ENCODE measurements at regions not wholly inside any gene's neighbourhood (a gene's known extent, or its start where the extent isn't known, plus 50 kb on each side); places are given as distances from the start of the nearest gene placed in this dataset.
"Not testable (repeated sequence)": the region's sequence is repeated elsewhere in the genome, so short reads cannot be mapped to it uniquely, and the experiment has no call there.

GRCh38 chr1:87398641-87399040 lies 70.0 kb downstream of the LMO4 start:
- no peaks in the 10 kb centered on the region for H3K27me3 ChIP-seq (ENCODE audit: control insufficient read depth in 1 of 2, insufficient read depth in 2 of 2, low read length in 2 of 2)
- H3K4me1 ChIP-seq (ENCODE audit: insufficient read depth, low read length) = no peaks in the 10 kb centered on the region
- H3K9ac ChIP-seq (ENCODE audit: low read length) = no peak overlapping the region
- H3K9me3 ChIP-seq (ENCODE audit: low read length) = no peaks in the 10 kb centered on the region
- no peaks in the 10 kb centered on the region for H3K36me3 ChIP-seq (ENCODE audit: insufficient read depth, low read length)
- no peak overlapping the region for H3K27ac ChIP-seq (ENCODE audit: low read depth, low read length)
- no peak overlapping the region for H3K4me3 ChIP-seq (ENCODE audit: low read depth in 1 of 2, low read length in 2 of 2)

GRCh38 chr1:87399264-87399663 lies 70.6 kb downstream of the LMO4 start:
- no peaks in the 10 kb centered on the region for H3K9me3 ChIP-seq (ENCODE audit: low read length)
- H3K27me3 ChIP-seq (ENCODE audit: control insufficient read depth in 1 of 2, insufficient read depth in 2 of 2, low read length in 2 of 2) = no peaks in the 10 kb centered on the region
- H3K4me1 ChIP-seq (ENCODE audit: insufficient read depth, low read length) = no peaks in the 10 kb centered on the region
- no peak overlapping the region for H3K27ac ChIP-seq (ENCODE audit: low read depth, low read length)
- H3K4me3 ChIP-seq (ENCODE audit: low read depth in 1 of 2, low read length in 2 of 2) = no peak overlapping the region
- no peak overlapping the region for H3K9ac ChIP-seq (ENCODE audit: low read length)
- no peaks in the 10 kb centered on the region for H3K36me3 ChIP-seq (ENCODE audit: insufficient read depth, low read length)

GRCh38 chr1:87399701-87400100 lies 71.0 kb downstream of the LMO4 start:
- Histone ChIP-seq H3K27me3 (ENCODE audit: control insufficient read depth in 1 of 2, insufficient read depth in 2 of 2, low read length in 2 of 2) (no peaks in the 10 kb centered on the region), H3K9me3 (ENCODE audit: low read length) (no peaks in the 10 kb centered on the region), H3K4me3 (ENCODE audit: low read depth in 1 of 2, low read length in 2 of 2) (no peak overlapping the region), H3K9ac (ENCODE audit: low read length) (no peak overlapping the region), H3K4me1 (ENCODE audit: insufficient read depth, low read length) (no peaks in the 10 kb centered on the region), H3K27ac (ENCODE audit: low read depth, low read length) (no peak overlapping the region), H3K36me3 (ENCODE audit: insufficient read depth, low read length) (no peaks in the 10 kb centered on the region)

DNA sequence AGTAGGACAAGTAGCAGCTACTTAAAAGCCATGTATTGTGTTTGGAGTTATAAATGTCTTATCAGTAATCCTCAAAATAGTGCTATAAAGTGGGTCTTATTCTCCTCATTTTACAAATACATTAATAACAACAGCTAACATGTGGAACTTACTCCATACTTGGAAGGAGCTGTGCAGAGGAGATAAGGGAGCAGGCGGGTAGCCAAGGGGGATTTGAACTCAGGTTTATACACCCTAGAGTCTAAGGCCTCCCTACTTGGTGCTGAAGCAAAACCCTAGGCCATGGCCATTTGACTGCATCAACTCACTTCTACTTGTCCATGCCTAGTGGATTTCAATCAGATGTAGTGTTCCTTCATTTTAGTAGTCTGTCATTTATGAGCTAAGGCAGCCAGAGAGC lies 72.1 kb downstream of the LMO4 start:
- no peak overlapping the region for H3K4me3 ChIP-seq (ENCODE audit: low read depth in 1 of 2, low read length in 2 of 2)
- no peaks in the 10 kb centered on the region for H3K27me3 ChIP-seq (ENCODE audit: control insufficient read depth in 1 of 2, insufficient read depth in 2 of 2, low read length in 2 of 2)
- no peaks in the 10 kb centered on the region for H3K4me1 ChIP-seq (ENCODE audit: insufficient read depth, low read length)
- H3K27ac ChIP-seq (ENCODE audit: low read depth, low read length) = no peak overlapping the region
- H3K9me3 ChIP-seq (ENCODE audit: low read length) = no peaks in the 10 kb centered on the region
- no peak overlapping the region for H3K9ac ChIP-seq (ENCODE audit: low read length)
- no peaks in the 10 kb centered on the region for H3K36me3 ChIP-seq (ENCODE audit: insufficient read depth, low read length)

GRCh38 chr1:87402241-87403002 lies 73.7 kb downstream of the LMO4 start:
- H3K27me3 ChIP-seq (ENCODE audit: control insufficient read depth in 1 of 2, insufficient read depth in 2 of 2, low read length in 2 of 2) = no peaks in the 10 kb centered on the region
- no peak overlapping the region for H3K9ac ChIP-seq (ENCODE audit: low read length)
- H3K27ac ChIP-seq (ENCODE audit: low read depth, low read length) = no peak overlapping the region
- no peak overlapping the region for H3K4me3 ChIP-seq (ENCODE audit: low read depth in 1 of 2, low read length in 2 of 2)
- no peaks in the 10 kb centered on the region for H3K9me3 ChIP-seq (ENCODE audit: low read length)
- no peaks in the 10 kb centered on the region for H3K36me3 ChIP-seq (ENCODE audit: insufficient read depth, low read length)
- H3K4me1 ChIP-seq (ENCODE audit: insufficient read depth, low read length) = no peaks in the 10 kb centered on the region

GRCh38 chr1:87403061-87403820 lies 74.6 kb downstream of the LMO4 start:
- H3K27me3 ChIP-seq (ENCODE audit: control insufficient read depth in 1 of 2, insufficient read depth in 2 of 2, low read length in 2 of 2) = no peaks in the 10 kb centered on the region
- H3K9me3 ChIP-seq (ENCODE audit: low read length) = no peaks in the 10 kb centered on the region
- H3K9ac ChIP-seq (ENCODE audit: low read length) = no peak overlapping the region
- no peaks in the 10 kb centered on the region for H3K36me3 ChIP-seq (ENCODE audit: insufficient read depth, low read length)
- H3K27ac ChIP-seq (ENCODE audit: low read depth, low read length) = no peak overlapping the region
- no peaks in the 10 kb centered on the region for H3K4me1 ChIP-seq (ENCODE audit: insufficient read depth, low read length)
- H3K4me3 ChIP-seq (ENCODE audit: low read depth in 1 of 2, low read length in 2 of 2) = no peak overlapping the region

DNA sequence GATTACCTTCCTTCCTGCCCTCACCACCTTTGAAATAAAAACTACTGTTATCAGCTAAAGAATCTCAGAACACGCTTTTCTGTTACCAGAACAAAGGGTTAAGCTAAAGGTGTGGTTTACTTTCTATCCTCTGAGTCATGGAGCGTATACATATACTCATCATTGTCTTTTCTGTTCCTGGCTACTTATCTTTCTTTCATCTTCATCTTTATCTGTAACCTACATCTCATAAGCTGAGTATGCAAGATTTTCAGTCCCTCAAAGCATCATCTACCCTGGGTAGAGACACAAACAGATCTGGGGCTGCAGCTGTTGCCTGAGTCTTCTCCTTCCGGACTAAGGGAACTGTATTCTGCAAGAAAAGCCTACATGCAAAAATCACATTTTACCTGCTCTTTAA lies 75.6 kb downstream of the LMO4 start:
- Histone ChIP-seq H3K27me3 (ENCODE audit: control insufficient read depth in 1 of 2, insufficient read depth in 2 of 2, low read length in 2 of 2) (no peaks in the 10 kb centered on the region), H3K4me3 (ENCODE audit: low read depth in 1 of 2, low read length in 2 of 2) (no peak overlapping the region), H3K9ac (ENCODE audit: low read length) (no peak overlapping the region), H3K9me3 (ENCODE audit: low read length) (no peaks in the 10 kb centered on the region), H3K27ac (ENCODE audit: low read depth, low read length) (no peak overlapping the region), H3K4me1 (ENCODE audit: insufficient read depth, low read length) (no peaks in the 10 kb centered on the region), H3K36me3 (ENCODE audit: insufficient read depth, low read length) (no peaks in the 10 kb centered on the region)

GRCh38 chr1:87408665-87409248 lies 80.1 kb downstream of the LMO4 start:
- Histone ChIP-seq H3K9me3 (ENCODE audit: low read length) (no peaks in the 10 kb centered on the region), H3K4me3 (ENCODE audit: low read depth in 1 of 2, low read length in 2 of 2) (no peak overlapping the region), H3K9ac (ENCODE audit: low read length) (no peak overlapping the region), H3K27ac (ENCODE audit: low read depth, low read length) (no peak overlapping the region), H3K27me3 (ENCODE audit: control insufficient read depth in 1 of 2, insufficient read depth in 2 of 2, low read length in 2 of 2) (no peaks in the 10 kb centered on the region), H3K36me3 (ENCODE audit: insufficient read depth, low read length) (no peaks in the 10 kb centered on the region), H3K4me1 (ENCODE audit: insufficient read depth, low read length) (peaks cover 7% of the 10 kb centered on the region)

GRCh38 chr1:87410776-87411480 lies 82.2 kb downstream of the LMO4 start:
- no peaks in the 10 kb centered on the region for H3K36me3 ChIP-seq (ENCODE audit: insufficient read depth, low read length)
- H3K9ac ChIP-seq (ENCODE audit: low read length) = no peak overlapping the region
- no peaks in the 10 kb centered on the region for H3K27me3 ChIP-seq (ENCODE audit: control insufficient read depth in 1 of 2, insufficient read depth in 2 of 2, low read length in 2 of 2)
- H3K9me3 ChIP-seq (ENCODE audit: low read length) = no peaks in the 10 kb centered on the region
- H3K27ac ChIP-seq (ENCODE audit: low read depth, low read length) = no peak overlapping the region
- H3K4me1 ChIP-seq (ENCODE audit: insufficient read depth, low read length) = peaks cover 7% of the 10 kb centered on the region
- H3K4me3 ChIP-seq (ENCODE audit: low read depth in 1 of 2, low read length in 2 of 2) = no peak overlapping the region

DNA sequence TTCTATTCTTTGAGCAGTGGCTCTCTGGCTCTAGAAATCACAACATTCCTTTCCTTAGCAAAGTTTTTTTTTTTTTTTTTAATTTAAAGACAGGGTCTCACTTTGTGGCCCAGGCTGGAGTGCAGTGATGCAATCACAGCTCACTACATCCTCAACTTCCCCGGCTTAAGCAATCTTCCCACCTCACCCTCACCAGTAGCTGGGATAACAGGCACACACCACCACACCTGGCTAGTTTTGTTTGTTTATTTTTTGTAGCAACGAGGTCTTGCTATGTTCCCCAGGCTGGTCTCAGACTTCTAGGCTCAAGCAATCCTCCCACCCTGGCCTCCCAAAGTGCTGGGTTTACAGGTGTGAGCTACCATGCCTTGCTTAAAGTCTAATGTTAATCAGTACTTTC lies 85.2 kb downstream of the LMO4 start:
- not testable (repeated sequence) for H3K27ac ChIP-seq (ENCODE audit: low read depth, low read length); H3K4me1 ChIP-seq (ENCODE audit: insufficient read depth, low read length); H3K9ac ChIP-seq (ENCODE audit: low read length); H3K27me3 ChIP-seq (ENCODE audit: control insufficient read depth in 1 of 2, insufficient read depth in 2 of 2, low read length in 2 of 2); H3K36me3 ChIP-seq (ENCODE audit: insufficient read depth, low read length); H3K9me3 ChIP-seq (ENCODE audit: low read length); H3K4me3 ChIP-seq (ENCODE audit: low read depth in 1 of 2, low read length in 2 of 2)

- H3K36me3 ChIP-seq (ENCODE audit: insufficient read depth, low read length) = no peaks in the 10 kb centered on the region
- H3K27me3 ChIP-seq (ENCODE audit: control insufficient read depth in 1 of 2, insufficient read depth in 2 of 2, low read length in 2 of 2) = no peaks in the 10 kb centered on the region
- H3K9ac ChIP-seq (ENCODE audit: low read length) = no peak overlapping the region
- H3K27ac ChIP-seq (ENCODE audit: low read depth, low read length) = no peak overlapping the region
- no peaks in the 10 kb centered on the region for H3K9me3 ChIP-seq (ENCODE audit: low read length)
- no peaks in the 10 kb centered on the region for H3K4me1 ChIP-seq (ENCODE audit: insufficient read depth, low read length)
- no peak overlapping the region for H3K4me3 ChIP-seq (ENCODE audit: low read depth in 1 of 2, low read length in 2 of 2)
Measured at GRCh38 chr1:87418048-87418447, 89.4 kb downstream of the LMO4 start.

Measured in muscle layer of colon (tissue), 2 donors.